Activated B cell treated with CpG ODN at 0.5 μM for 24 hours (primary cell): ENCODE measurements at regions not wholly inside any gene's neighbourhood (a gene's known extent, or its start where the extent isn't known, plus 50 kb on each side); places are given as distances from the start of the nearest gene placed in this dataset.

Experiments used
- ATAC-seq: fragments of 200-7000 bp; cut with Tn5 transposase; one replicate; pipeline ENCODE4 v1.10.0; 2021; ENCODE audit warnings: low read depth, mild to moderate bottlenecking, moderate library complexity
- CTCF ChIA-PET: fragments of 350-600 bp; sonication (Branson Sonifier 250); formaldehyde crosslinking; loops from one replicate; lab custom pipeline; 2021; ENCODE audit warnings: antibody characterized with exemption; lab: Charles Lee
- POLR2A ChIA-PET: fragments of 350-600 bp; sonication (Branson Sonifier 250); formaldehyde crosslinking; loops from one replicate; lab custom pipeline; 2021; ENCODE audit warnings: antibody characterized with exemption; lab: Charles Lee
- DNase-seq: peaks from one replicate; pipeline ENCODE4 v3.0.0; 2022
- H3K27ac Mint-ChIP-seq: one replicate; pipeline ENCODE4 v1.8.0; 2020; ENCODE audit warnings: mixed read lengths
- H3K27me3 Mint-ChIP-seq: one replicate; pipeline ENCODE4 v1.8.0; 2021; ENCODE audit warnings: mixed read lengths
- H3K36me3 Mint-ChIP-seq: one replicate; pipeline ENCODE4 v1.8.0; 2021; ENCODE audit warnings: low read depth, mixed read lengths
- H3K4me1 Mint-ChIP-seq: one replicate; pipeline ENCODE4 v1.8.0; 2021; ENCODE audit warnings: mixed read lengths
- H3K4me3 Mint-ChIP-seq: one replicate; pipeline ENCODE4 v1.8.0; 2020; ENCODE audit warnings: mild to moderate bottlenecking, mixed read lengths
- H3K9me3 Mint-ChIP-seq: one replicate; pipeline ENCODE4 v1.8.0; 2020; ENCODE audit warnings: mixed read lengths
- CTCF ChIP-seq: fragments of 200-600 bp; IDR thresholded peaks from one replicate; pipeline ENCODE4 v1.8.0; 2022; ENCODE audit warnings: antibody characterized with exemption, mild to moderate bottlenecking
- intact Hi-C: fragments of 100-400 bp; cut with micrococcal nuclease; formaldehyde crosslinking; loops from one replicate; pipeline ENCODE4 v1.15.1; 2024

- POLR2A ChIA-PET, result interaction anchor here (0.6 to 1.5 kb wide), 4 partner anchors 19 to 59 kb away, joined by 3 to 10 read pairs (median 5); no protein-coding TSS in a partner anchor
- CTCF ChIA-PET, result interaction anchor here (0.9 to 1.2 kb wide), 2 partner anchors 43 to 65 kb away, joined by 3 to 4 read pairs; no protein-coding TSS in a partner anchor
- no peak for TF ChIP-seq CTCF
- intact Hi-C loops, result loop anchor here (1.0 kb wide), 1 partner anchor 37 kb away; no protein-coding TSS in a partner anchor
- Mint-ChIP-seq H3K36me3 (peaks cover 3% of the 10 kb centered on the region), H3K9me3 (no peaks in the 10 kb centered on the region), H3K27ac (peak overlapping the region; percentile 63), H3K4me1 (peaks cover 21% of the 10 kb centered on the region), H3K27me3 (no peaks in the 10 kb centered on the region), H3K4me3 (peak overlapping the region; percentile 79)
- ATAC-seq (peak; percentile 8), DNase-seq (peak; percentile 54)
These were observed 78.0 kb upstream of the PPARA start for GRCh38 chr22:46072110-46072881.

DNA sequence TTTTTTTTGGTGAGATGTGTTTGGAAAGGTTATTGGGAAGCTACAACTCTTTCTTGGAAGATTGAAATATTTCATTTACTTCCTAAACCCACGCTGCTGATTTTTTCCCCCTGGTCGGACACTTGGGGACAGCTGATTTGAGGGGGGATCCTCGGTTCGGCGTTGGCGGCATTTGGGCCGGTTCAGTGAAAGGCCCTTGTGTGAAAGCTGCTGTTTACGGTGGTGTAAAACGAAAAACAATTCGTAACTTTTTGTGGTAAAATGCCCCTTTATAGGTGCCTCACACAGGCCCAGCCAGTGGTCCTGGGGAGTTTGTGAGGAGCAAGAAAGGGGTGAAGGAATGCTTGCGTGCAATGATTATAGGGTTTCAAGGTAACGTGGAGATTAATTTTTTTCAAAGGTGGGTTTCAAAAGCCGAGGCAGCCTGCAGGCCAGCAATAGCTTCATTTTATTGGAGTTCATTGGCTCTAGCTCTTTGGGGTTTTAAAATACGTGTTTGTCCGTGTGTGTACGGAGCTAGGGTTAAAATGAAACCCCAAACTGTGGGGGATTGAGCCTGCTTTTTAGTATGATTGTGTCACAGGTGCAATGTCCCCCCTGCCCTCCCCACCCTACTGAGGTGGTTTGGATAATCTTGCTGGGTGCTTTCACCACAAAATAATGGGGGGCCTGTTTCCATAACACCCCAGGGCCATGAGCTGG, 77.2 kb upstream of the PPARA start:
- Mint-ChIP-seq H3K9me3 (no peaks in the 10 kb centered on the region), H3K27me3 (no peaks in the 10 kb centered on the region), H3K4me1 (peaks cover 24% of the 10 kb centered on the region), H3K27ac (no peak overlapping the region), H3K36me3 (peaks cover 3% of the 10 kb centered on the region), H3K4me3 (peak overlapping the region; percentile 79)
- no peak for TF ChIP-seq CTCF
- ChIA-PET CTCF (interaction anchor here (0.9 to 1.2 kb wide), 3 partner anchors 42 to 66 kb away, joined by 3 to 4 read pairs (median 3); no protein-coding TSS in a partner anchor), POLR2A (interaction anchor here (0.6 to 1.5 kb wide), 6 partner anchors 20 to 82 kb away, joined by 3 to 10 read pairs (median 4); no protein-coding TSS in a partner anchor)
- ATAC-seq (no peak), DNase-seq (no peak)
- intact Hi-C loops, result loop anchor here (1.0 kb wide), 1 partner anchor 38 kb away; no protein-coding TSS in a partner anchor

GRCh38 chr22:46073683-46074504, 76.4 kb upstream of the PPARA start:
- intact Hi-C loops, result no loop called here
- DNase-seq (no peak), ATAC-seq (no peak)
- H3K4me1 Mint-ChIP-seq, result peaks cover 19% of the 10 kb centered on the region
- ChIA-PET CTCF (interaction anchor here (0.6 to 1.6 kb wide), 3 partner anchors 43 to 68 kb away, joined by 3 to 5 read pairs (median 3); no protein-coding TSS in a partner anchor), POLR2A (interaction anchor here (1.5 kb wide), 1 partner anchor 20 kb away, joined by 4 read pairs; no protein-coding TSS in a partner anchor)
- peaks cover 3% of the 10 kb centered on the region for H3K36me3 Mint-ChIP-seq
- H3K27me3 Mint-ChIP-seq, result no peaks in the 10 kb centered on the region
- H3K27ac Mint-ChIP-seq, result no peak overlapping the region
- H3K9me3 Mint-ChIP-seq, result no peaks in the 10 kb centered on the region
- no peak for TF ChIP-seq CTCF
- H3K4me3 Mint-ChIP-seq, result peak overlapping the region; percentile 24

DNA sequence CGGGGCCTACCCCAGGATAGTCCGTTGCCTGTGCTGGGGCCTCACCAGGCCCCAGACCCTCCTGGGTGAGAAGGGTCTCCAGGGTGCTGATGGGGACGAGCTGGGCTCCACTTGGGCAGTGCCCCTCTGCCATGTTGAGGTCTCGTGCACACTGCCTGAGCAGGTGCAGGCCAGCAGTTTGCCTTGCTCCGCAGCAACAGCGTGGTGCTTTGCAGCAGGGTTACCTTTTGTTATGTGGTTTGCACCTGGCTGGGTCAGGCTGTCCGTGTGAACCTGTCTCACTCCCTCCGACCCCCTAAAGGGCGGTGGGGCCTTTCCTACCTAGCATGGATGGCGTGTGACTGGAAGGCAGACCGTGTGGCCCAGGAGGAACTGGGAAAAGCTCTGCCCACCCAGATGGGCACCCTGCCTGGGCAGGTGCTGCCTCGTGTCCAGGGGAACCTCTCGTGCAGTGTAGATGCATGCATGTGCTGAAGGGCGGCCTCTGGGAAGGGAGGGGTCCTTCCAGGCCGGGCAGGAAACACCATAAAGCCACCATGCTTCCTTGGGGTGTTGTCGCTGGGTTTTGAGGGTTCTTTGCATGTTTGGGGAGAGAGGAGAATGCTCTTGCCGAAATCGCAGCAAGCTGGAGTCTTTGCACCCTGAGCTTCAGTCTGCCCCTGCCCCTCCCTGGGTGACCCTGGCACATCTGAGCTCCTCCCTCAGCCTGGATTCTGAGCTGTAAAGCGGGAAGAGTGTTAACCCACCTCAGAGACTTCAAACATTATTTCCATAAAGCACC, 75.4 kb upstream of the PPARA start:
- no peak for TF ChIP-seq CTCF
- DNase-seq (no peak), ATAC-seq (no peak)
- Mint-ChIP-seq H3K4me1 (peaks cover 9% of the 10 kb centered on the region), H3K27ac (no peak overlapping the region), H3K27me3 (no peaks in the 10 kb centered on the region), H3K4me3 (no peak overlapping the region), H3K36me3 (peaks cover 3% of the 10 kb centered on the region), H3K9me3 (no peaks in the 10 kb centered on the region)
- POLR2A ChIA-PET, result interaction anchor here (1.5 kb wide), 1 partner anchor 21 kb away, joined by 4 read pairs; no protein-coding TSS in a partner anchor
- intact Hi-C loops, result no loop called here
- CTCF ChIA-PET, result interaction anchor here (1.6 kb wide), 1 partner anchor 69 kb away, joined by 5 read pairs; no protein-coding TSS in a partner anchor
